NCI-H1417 (cell line): ENCODE measurements at regions not wholly inside any gene's neighbourhood (a gene's known extent, or its start where the extent isn't known, plus 50 kb on each side); places are given as distances from the start of the nearest gene placed in this dataset.
A peak's percentile ranks its signal among the peaks of the same experiment; 100 is the strongest.

Source experiments
- DNase-seq, 3 experiments: peaks; one replicate each; lab custom pipeline; 2025; lab: John Stamatoyannopoulos, UW

GRCh38 chr1:170864876-170865538 is 70.3 kb upstream of the MROH9 start:
- DNase-seq, result peak in 1 of 3 experiments; percentile 52

GRCh38 chr1:170866646-170867045 is 68.7 kb upstream of the MROH9 start:
- no peak for DNase-seq

GRCh38 chr1:170871868-170872267 is 63.5 kb upstream of the MROH9 start:
- no peak for DNase-seq

GRCh38 chr1:170872663-170873062 is 62.7 kb upstream of the MROH9 start:
- no peak for DNase-seq

GRCh38 chr1:170874671-170875070 is 60.7 kb upstream of the MROH9 start:
- no peak for DNase-seq

- DNase-seq, result peak; percentile 14 to 77 (median 54)
Observed at GRCh38 chr1:170881268-170882265, 53.8 kb upstream of the MROH9 start.
